Ishikawa (cell line): ENCODE measurements at regions not wholly inside any gene's neighbourhood (a gene's known extent, or its start where the extent isn't known, plus 50 kb on each side); places are given as distances from the start of the nearest gene placed in this dataset.

Experiments
- CEBPB ChIP-seq: IDR thresholded peaks from 2 replicates; pipeline ENCODE4 v1.6.1; 2012
- EP300 ChIP-seq: IDR thresholded peaks from 2 replicates; pipeline ENCODE4 v1.6.1; 2012; ENCODE audit warnings: borderline replicate concordance
- NFIC ChIP-seq: IDR thresholded peaks from 2 replicates; pipeline ENCODE4 v1.6.1; 2012
- TCF12 ChIP-seq: IDR thresholded peaks from 2 replicates; pipeline ENCODE4 v1.6.1; 2012; ENCODE audit warnings: low read depth
- YY1 ChIP-seq: IDR thresholded peaks from 2 replicates; pipeline ENCODE4 v1.6.1; 2012; ENCODE audit warnings: low read depth
- TF ChIP-seq, protein P1 (sequence below): IDR thresholded peaks from 2 replicates; pipeline ENCODE4 v1.6.1; 2012; ENCODE audit warnings: low read depth, mild to moderate bottlenecking

DNA sequence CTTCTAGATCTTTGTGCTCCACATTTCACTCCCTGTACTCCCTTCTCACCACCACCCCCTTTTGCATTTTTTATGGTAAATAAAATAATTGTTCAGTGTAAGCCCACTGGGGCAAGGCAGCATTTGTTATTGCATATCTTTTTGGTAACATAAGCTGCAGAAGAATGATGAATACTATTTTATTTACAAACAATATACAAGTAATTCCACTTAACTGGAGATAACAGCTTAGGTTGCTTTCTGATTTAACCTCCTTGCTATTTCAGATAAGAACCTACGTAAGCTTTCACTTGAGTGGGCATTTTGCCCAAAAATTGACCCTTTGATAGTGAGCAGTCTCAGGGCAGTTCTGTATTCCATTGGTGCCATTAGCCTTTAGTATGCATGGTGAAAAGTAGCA is 417.9 kb downstream of the SH3GL2 start:
- TF ChIP-seq EP300 (no peak), YY1 (no peak), TCF12 (no peak), CEBPB (no peak), NFIC (no peak)
- TF ChIP-seq, protein P1, sequence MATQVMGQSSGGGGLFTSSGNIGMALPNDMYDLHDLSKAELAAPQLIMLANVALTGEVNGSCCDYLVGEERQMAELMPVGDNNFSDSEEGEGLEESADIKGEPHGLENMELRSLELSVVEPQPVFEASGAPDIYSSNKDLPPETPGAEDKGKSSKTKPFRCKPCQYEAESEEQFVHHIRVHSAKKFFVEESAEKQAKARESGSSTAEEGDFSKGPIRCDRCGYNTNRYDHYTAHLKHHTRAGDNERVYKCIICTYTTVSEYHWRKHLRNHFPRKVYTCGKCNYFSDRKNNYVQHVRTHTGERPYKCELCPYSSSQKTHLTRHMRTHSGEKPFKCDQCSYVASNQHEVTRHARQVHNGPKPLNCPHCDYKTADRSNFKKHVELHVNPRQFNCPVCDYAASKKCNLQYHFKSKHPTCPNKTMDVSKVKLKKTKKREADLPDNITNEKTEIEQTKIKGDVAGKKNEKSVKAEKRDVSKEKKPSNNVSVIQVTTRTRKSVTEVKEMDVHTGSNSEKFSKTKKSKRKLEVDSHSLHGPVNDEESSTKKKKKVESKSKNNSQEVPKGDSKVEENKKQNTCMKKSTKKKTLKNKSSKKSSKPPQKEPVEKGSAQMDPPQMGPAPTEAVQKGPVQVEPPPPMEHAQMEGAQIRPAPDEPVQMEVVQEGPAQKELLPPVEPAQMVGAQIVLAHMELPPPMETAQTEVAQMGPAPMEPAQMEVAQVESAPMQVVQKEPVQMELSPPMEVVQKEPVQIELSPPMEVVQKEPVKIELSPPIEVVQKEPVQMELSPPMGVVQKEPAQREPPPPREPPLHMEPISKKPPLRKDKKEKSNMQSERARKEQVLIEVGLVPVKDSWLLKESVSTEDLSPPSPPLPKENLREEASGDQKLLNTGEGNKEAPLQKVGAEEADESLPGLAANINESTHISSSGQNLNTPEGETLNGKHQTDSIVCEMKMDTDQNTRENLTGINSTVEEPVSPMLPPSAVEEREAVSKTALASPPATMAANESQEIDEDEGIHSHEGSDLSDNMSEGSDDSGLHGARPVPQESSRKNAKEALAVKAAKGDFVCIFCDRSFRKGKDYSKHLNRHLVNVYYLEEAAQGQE = no peak
